ENCODE measurements at regions not wholly inside any gene's neighbourhood (a gene's known extent, or its start where the extent isn't known, plus 50 kb on each side); places are given as distances from the start of the nearest gene placed in this dataset.

DNA sequence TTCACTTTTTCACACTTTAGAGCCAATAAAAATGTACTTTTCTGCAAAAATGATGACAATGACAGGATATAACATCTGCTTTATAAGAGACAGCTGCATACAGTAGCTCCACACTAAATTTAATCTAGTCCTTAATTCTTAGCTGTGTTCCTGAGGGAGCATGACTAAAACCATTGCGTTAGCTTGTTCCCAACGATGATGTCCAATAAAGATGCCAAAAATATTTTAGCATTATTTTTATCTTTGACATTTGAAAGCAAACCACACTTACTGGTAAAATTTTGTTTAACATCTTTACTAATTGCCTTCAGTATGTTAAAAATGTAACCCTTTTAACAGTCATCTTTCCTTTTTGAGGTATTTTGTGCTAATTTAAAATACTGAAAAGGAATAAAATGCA lies 382.7 kb downstream of the CHSY3 start:
- no peak for DNase-seq
- H3K23me2 ChIP-seq (ENCODE audit: insufficient read length, low read depth, low read length, poor library complexity, severe bottlenecking): no peaks in the 10 kb centered on the region
- no peaks in the 10 kb centered on the region for H3K79me1 ChIP-seq (ENCODE audit: insufficient read depth, low read depth, low read length, poor library complexity, severe bottlenecking)
- no peak overlapping the region for H3K4me2 ChIP-seq (ENCODE audit: insufficient read depth, insufficient read length, low read length)
- no peaks in the 10 kb centered on the region for H3K79me2 ChIP-seq (ENCODE audit: insufficient read depth, low read length)
- no peak overlapping the region for H2BK15ac ChIP-seq (ENCODE audit: low read depth, low read length)
- no peak overlapping the region for H2BK120ac ChIP-seq (ENCODE audit: low read depth, low read length, poor library complexity, severe bottlenecking)
- H2AK5ac ChIP-seq (ENCODE audit: insufficient read length, low read length): no peak overlapping the region
- no peak overlapping the region for H3K27ac ChIP-seq (ENCODE audit: insufficient read length, low read depth, low read length)
- H3K14ac ChIP-seq (ENCODE audit: insufficient read depth, low read length): no peak overlapping the region
- H3K56ac ChIP-seq (ENCODE audit: insufficient read length, low read depth, low read length): no peak overlapping the region
- no peaks in the 10 kb centered on the region for H3K9me3 ChIP-seq (ENCODE audit: control insufficient read depth, low read depth, low read length)
- no peak overlapping the region for H4K8ac ChIP-seq (replicated peaks; ENCODE audit: insufficient read length, low read depth, low read length)
- H3K18ac ChIP-seq (ENCODE audit: insufficient read length, low read depth, low read length): no peak overlapping the region
- H2BK5ac ChIP-seq (ENCODE audit: insufficient read length, low read length): no peak overlapping the region
- H4K20me1 ChIP-seq (ENCODE audit: control insufficient read depth, insufficient read depth, insufficient read length): no peaks in the 10 kb centered on the region
- no peak overlapping the region for H4K5ac ChIP-seq (ENCODE audit: insufficient read length, low read depth, low read length)
- no peaks in the 10 kb centered on the region for H3K4me1 ChIP-seq (ENCODE audit: insufficient read depth, low read length)
- no peak overlapping the region for H2BK12ac ChIP-seq (ENCODE audit: insufficient read length, low read depth, low read length)
- no peak overlapping the region for H3K4ac ChIP-seq (ENCODE audit: low read depth, low read length)
- no peaks in the 10 kb centered on the region for H3K27me3 ChIP-seq (ENCODE audit: insufficient read depth, low read length)
- H2AFZ ChIP-seq (ENCODE audit: low read length): no peak overlapping the region
- no peak overlapping the region for H3T11ph ChIP-seq (ENCODE audit: low read length)
- Mint-ChIP-seq H3K4me1 (no peaks in the 10 kb centered on the region), H3K36me3 (ENCODE audit: insufficient read depth in 1 of 3, low read depth in 3 of 3) (no peaks in the 10 kb centered on the region; a peak in 1 of 7 replicates), H3K27me3 (ENCODE audit: low read depth) (no peaks in the 10 kb centered on the region), H3K4me3 (no peak overlapping the region), H3K27ac (no peak overlapping the region), H3K9me3 (peaks cover 0 to 4% of the 10 kb centered on the region in 2 experiments; a peak in 1 of 5 replicates)
- H3K23ac ChIP-seq (ENCODE audit: insufficient read length, low read depth, low read length): no peak overlapping the region
- H2BK20ac ChIP-seq (ENCODE audit: low read depth, low read length, poor library complexity, severe bottlenecking): no peak overlapping the region
- TF ChIP-seq, protein P1, sequence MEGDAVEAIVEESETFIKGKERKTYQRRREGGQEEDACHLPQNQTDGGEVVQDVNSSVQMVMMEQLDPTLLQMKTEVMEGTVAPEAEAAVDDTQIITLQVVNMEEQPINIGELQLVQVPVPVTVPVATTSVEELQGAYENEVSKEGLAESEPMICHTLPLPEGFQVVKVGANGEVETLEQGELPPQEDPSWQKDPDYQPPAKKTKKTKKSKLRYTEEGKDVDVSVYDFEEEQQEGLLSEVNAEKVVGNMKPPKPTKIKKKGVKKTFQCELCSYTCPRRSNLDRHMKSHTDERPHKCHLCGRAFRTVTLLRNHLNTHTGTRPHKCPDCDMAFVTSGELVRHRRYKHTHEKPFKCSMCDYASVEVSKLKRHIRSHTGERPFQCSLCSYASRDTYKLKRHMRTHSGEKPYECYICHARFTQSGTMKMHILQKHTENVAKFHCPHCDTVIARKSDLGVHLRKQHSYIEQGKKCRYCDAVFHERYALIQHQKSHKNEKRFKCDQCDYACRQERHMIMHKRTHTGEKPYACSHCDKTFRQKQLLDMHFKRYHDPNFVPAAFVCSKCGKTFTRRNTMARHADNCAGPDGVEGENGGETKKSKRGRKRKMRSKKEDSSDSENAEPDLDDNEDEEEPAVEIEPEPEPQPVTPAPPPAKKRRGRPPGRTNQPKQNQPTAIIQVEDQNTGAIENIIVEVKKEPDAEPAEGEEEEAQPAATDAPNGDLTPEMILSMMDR (conservative IDR thresholded peaks at IDR 0.05): no peak
- no peak overlapping the region for H4K91ac ChIP-seq (ENCODE audit: insufficient read length, low read depth, low read length)
- WGBS (ENCODE audit: extremely low coverage, insufficient read length, low lambda C conversion rate): no CpG with 5 or more reads among the region's 2 CpGs
- no peak overlapping the region for H3K9ac ChIP-seq (ENCODE audit: extremely low read depth, insufficient read length, low read length)
